Mucosa of descending colon (tissue), 3 donors: ENCODE measurements at regions not wholly inside any gene's neighbourhood (a gene's known extent, or its start where the extent isn't known, plus 50 kb on each side); places are given as distances from the start of the nearest gene placed in this dataset.
"Not testable (repeated sequence)": the region's sequence is repeated elsewhere in the genome, so short reads cannot be mapped to it uniquely, and the experiment has no call there.

Experiments
- ATAC-seq: fragments of 200-7000 bp; cut with Tn5 transposase; one replicate; pipeline ENCODE4 v1.9.1; 2020; ENCODE audit warnings: mild to moderate bottlenecking, moderate library complexity
- DNase-seq, 3 donors: peaks; one replicate each; pipeline ENCODE4 v3.0.0-alpha.2; 2020
- H3K36me3 ChIP-seq: fragments of 200-600 bp; one replicate; pipeline ENCODE4 v1.8.0; 2021; ENCODE audit warnings: low read depth, mild to moderate bottlenecking
- H3K4me1 ChIP-seq: fragments of 200-600 bp; one replicate; pipeline ENCODE4 v1.8.0; 2021; ENCODE audit warnings: low read depth, mild to moderate bottlenecking
- H3K4me3 ChIP-seq: fragments of 200-600 bp; one replicate; pipeline ENCODE4 v1.8.0; 2021; ENCODE audit warnings: mild to moderate bottlenecking
- H3K9me3 ChIP-seq: fragments of 200-600 bp; one replicate; pipeline ENCODE4 v1.8.0; 2021; ENCODE audit warnings: mild to moderate bottlenecking
- intact Hi-C, 2 donors: fragments of 100-400 bp; cut with DNase I in 1 of 2; cut with micrococcal nuclease in 1 of 2; formaldehyde crosslinking; loops; one replicate each; pipeline versions ENCODE4 v1.11.0 to v1.11.1; 2022; cut with DNase I, micrococcal nuclease
- TF ChIP-seq, protein P1 (sequence below): fragments of 200-600 bp; IDR thresholded peaks from one replicate; pipeline ENCODE4 v1.8.0; 2022; ENCODE audit warnings: antibody characterized with exemption, mild to moderate bottlenecking
- donor health status: DM: no; HTN: no; CAD: no; lungs with moderate emphysema.
- donor health status: DM: no; HTN: no; CAD: no.
- donor health status: DM: no; HTN: yes; CAD: no.

DNA sequence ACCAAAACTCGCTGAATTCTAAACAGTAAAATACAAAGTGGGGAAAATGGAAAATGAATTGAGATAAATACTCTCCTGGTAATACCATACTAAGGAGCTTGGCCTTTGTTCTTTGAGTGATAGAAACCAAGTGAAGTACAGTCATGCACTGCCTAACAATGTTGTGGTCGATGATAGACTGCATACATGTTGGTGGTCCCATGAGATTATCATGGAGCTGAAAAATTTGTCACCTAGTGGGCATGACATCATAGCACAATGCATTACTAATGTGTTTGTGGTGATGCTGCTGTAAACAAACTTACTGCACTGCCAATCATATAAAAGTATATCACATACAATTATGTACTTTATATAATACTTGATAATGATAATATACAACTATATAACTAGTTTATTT, 419.1 kb downstream of the ARL4A start:
- H3K4me1 ChIP-seq = no peaks in the 10 kb centered on the region
- H3K36me3 ChIP-seq = no peaks in the 10 kb centered on the region
- TF ChIP-seq, protein P1, sequence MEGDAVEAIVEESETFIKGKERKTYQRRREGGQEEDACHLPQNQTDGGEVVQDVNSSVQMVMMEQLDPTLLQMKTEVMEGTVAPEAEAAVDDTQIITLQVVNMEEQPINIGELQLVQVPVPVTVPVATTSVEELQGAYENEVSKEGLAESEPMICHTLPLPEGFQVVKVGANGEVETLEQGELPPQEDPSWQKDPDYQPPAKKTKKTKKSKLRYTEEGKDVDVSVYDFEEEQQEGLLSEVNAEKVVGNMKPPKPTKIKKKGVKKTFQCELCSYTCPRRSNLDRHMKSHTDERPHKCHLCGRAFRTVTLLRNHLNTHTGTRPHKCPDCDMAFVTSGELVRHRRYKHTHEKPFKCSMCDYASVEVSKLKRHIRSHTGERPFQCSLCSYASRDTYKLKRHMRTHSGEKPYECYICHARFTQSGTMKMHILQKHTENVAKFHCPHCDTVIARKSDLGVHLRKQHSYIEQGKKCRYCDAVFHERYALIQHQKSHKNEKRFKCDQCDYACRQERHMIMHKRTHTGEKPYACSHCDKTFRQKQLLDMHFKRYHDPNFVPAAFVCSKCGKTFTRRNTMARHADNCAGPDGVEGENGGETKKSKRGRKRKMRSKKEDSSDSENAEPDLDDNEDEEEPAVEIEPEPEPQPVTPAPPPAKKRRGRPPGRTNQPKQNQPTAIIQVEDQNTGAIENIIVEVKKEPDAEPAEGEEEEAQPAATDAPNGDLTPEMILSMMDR = no peak
- no peak overlapping the region for H3K4me3 ChIP-seq
- intact Hi-C loops = no loop called here
- ATAC-seq (no peak), DNase-seq (no peak)
- H3K9me3 ChIP-seq = no peaks in the 10 kb centered on the region

DNA sequence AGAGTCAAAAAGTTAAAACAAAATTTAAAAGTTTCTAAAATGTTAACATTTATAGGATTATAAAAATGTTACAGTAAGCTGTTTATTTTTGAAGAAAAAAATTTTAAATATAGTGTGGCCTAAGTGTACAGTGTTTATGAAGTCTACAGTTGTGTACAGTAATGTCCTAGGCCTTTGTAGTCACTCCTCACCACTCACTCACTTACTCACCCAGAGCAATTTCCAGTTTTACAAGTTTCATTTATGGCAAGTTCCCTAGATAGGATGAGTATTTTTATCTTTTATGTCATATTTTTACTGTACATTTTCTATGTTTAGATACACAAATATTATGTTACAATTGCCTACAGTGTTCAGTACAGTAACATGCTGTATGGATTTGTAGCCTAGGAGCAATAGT, 419.9 kb downstream of the ARL4A start:
- Histone ChIP-seq H3K4me3 (no peak overlapping the region), H3K4me1 (no peaks in the 10 kb centered on the region), H3K9me3 (no peaks in the 10 kb centered on the region), H3K36me3 (no peaks in the 10 kb centered on the region)
- TF ChIP-seq, protein P1 = no peak
- ATAC-seq (peak; percentile 54), DNase-seq (no peak)
- intact Hi-C loops = no loop called here

DNA sequence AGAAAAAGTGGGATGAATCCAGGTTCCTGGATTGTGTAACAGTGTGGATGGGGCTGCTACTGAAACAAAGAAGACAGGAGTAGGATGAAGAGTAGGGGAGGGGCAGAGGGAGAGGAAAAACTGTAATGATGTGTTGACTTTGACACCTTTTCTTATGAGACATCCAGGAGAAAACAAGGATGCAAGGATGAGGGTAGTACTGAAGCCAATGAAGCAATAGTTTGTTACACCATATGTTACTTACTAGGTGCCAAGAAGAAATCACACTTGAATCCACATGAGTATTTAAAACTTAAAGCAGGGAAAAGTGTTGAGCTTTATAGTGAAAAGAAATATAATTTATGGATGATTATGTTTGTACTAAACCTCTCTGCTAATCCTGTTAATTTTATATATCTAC, 420.6 kb downstream of the ARL4A start:
- no peaks in the 10 kb centered on the region for H3K36me3 ChIP-seq
- no peaks in the 10 kb centered on the region for H3K4me1 ChIP-seq
- no peak for DNase-seq
- TF ChIP-seq, protein P1 = no peak
- intact Hi-C loops = no loop called here
- H3K4me3 ChIP-seq = no peak overlapping the region
- H3K9me3 ChIP-seq = no peaks in the 10 kb centered on the region
- ATAC-seq = no peak

DNA sequence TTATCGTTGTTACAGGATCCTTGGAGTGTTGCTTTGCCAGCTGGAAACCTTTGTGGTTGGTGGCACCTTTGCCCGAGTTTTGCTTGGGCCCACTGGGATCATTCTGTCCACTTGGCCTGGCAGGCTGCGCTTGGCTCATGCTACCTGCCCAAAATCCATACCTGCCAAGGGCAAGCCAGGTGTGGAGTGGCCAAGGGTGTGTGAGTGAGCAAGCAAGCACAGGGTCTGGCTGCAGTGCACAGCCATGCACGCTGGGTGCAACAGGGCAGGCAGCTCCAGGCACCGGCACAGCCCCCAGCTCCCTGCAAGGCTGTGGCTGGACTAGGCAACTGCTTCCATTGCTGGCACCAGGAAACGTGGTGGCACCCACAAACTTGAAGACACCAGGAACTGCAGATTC, 421.8 kb downstream of the ARL4A start:
- ATAC-seq (no peak), DNase-seq (peak in 1 of 3 donors; percentile 34)
- TF ChIP-seq, protein P1 = no peak
- intact Hi-C loops = no loop called here
- Histone ChIP-seq H3K36me3 (no peaks in the 10 kb centered on the region), H3K9me3 (no peaks in the 10 kb centered on the region), H3K4me1 (no peaks in the 10 kb centered on the region), H3K4me3 (no peak overlapping the region)

DNA sequence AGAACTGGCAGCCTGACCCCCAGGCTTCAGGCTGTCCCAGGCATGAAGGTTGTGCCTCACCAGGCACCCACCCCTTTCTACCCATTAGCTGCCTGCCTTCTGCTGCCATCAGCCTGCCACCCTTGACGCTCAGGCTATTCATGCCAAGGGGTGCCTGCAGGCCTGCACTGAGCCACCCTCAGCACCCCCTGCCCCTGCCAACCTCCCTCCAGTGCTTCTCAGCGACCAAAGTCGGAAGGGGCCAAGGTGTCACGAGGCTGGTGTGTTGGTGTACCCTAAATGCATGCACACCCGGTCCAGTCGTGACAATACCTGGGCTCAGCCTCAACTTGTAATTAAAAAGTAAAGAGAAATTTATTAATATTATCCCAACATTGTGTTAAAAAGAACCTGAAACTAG, 422.7 kb downstream of the ARL4A start:
- DNase-seq (no peak), ATAC-seq (no peak)
- no peaks in the 10 kb centered on the region for H3K4me1 ChIP-seq
- no peaks in the 10 kb centered on the region for H3K9me3 ChIP-seq
- H3K36me3 ChIP-seq = no peaks in the 10 kb centered on the region
- TF ChIP-seq, protein P1 = no peak
- no peak overlapping the region for H3K4me3 ChIP-seq
- intact Hi-C loops = no loop called here

DNA sequence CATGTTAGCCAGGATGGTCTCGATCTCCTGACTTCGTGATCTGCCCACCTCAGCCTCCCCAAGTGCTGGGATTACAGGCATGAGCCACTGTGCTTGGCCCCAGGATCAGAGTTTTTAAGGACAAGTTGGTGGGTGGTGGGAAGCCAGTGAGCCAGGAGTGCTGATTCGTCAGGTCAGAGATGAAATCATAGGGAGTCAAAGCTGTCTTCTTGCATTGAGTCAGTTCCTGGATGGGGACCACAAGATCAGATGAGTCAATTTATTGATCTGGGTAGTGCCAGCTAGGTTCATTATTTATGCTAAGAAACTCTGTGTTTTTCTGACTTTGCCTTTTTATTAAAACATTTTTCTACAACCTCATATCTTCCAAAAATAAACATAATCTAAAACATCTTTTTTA, 423.8 kb downstream of the ARL4A start:
- H3K9me3 ChIP-seq = no peaks in the 10 kb centered on the region
- TF ChIP-seq, protein P1 = no peak
- ATAC-seq (no peak), DNase-seq (no peak)
- no peaks in the 10 kb centered on the region for H3K36me3 ChIP-seq
- H3K4me3 ChIP-seq = no peak overlapping the region
- H3K4me1 ChIP-seq = no peaks in the 10 kb centered on the region
- intact Hi-C loops = no loop called here

DNA sequence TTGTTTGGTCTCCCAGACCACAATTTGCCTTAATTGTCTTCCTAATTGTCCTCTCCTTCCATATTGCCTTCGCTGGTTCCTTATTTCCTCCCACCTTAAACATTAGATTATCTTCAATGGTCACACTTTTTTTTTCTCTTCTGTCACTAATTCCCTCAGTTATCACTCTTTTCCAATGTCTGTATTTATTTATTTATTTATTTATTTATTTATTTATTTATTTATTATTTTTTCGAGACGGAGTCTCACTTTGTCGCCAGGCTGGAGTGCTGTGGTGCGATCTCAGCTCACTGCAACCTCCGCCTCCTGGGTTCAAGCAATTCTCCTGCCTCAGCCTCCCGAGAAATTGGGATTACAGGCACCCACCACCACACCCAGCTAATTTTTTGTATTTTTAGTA, 426.8 kb downstream of the ARL4A start:
- H3K4me3 ChIP-seq, intact Hi-C loops, ATAC-seq: not testable (repeated sequence)

More for the DNA sequence above, 426.8 kb downstream of the ARL4A start:
- H3K9me3 ChIP-seq, H3K4me1 ChIP-seq, H3K36me3 ChIP-seq, DNase-seq: not testable (repeated sequence)
